ENCODE measurements at regions not wholly inside any gene's neighbourhood (a gene's known extent, or its start where the extent isn't known, plus 50 kb on each side); places are given as distances from the start of the nearest gene placed in this dataset.

GRCh38 chr1:228811712-228812305 is 76.5 kb downstream of the RHOU start:
- intact Hi-C loops (cut with DNase I), result no loop called here
- Histone ChIP-seq H3K4me3 (replicated peaks in 1 of 3) (no peak overlapping the region), H3K36me3 (no peaks in the 10 kb centered on the region), H3K4me1 (peaks cover 25 to 38% of the 10 kb centered on the region in 2 donors), H3K27ac (peak overlapping the region; percentile 58 to 80 (median 66)), H3K9me3 (no peaks in the 10 kb centered on the region), H3K27me3 (no peaks in the 10 kb centered on the region)
- 93% methylated on average over 11 of the region's 11 CpGs for WGBS, 2 donors
- DNase-seq, result no peak
- TF ChIP-seq POLR2A (IDR thresholded peaks at IDR 0.05) (no peak), CTCF (IDR thresholded peaks at IDR 0.05) (no peak)

- Histone ChIP-seq H3K4me1 (peaks cover 25 to 38% of the 10 kb centered on the region in 2 donors), H3K36me3 (no peaks in the 10 kb centered on the region), H3K4me3 (replicated peaks in 1 of 3) (no peak overlapping the region), H3K27me3 (no peaks in the 10 kb centered on the region), H3K9me3 (no peaks in the 10 kb centered on the region), H3K27ac (no peak overlapping the region)
- intact Hi-C loops (cut with DNase I), result no loop called here
- DNase-seq, result no peak
- no peak for TF ChIP-seq CTCF (IDR thresholded peaks at IDR 0.05)
- no peak for TF ChIP-seq POLR2A (IDR thresholded peaks at IDR 0.05)
Observed at GRCh38 chr1:228812961-228813360, 77.7 kb downstream of the RHOU start.

- Histone ChIP-seq H3K36me3 (no peaks in the 10 kb centered on the region), H3K9me3 (no peaks in the 10 kb centered on the region), H3K27me3 (no peaks in the 10 kb centered on the region), H3K27ac (peak overlapping the region in 2 of 3 donors; percentile 2 to 40), H3K4me3 (replicated peaks in 1 of 3) (no peak overlapping the region), H3K4me1 (peaks cover 25 to 38% of the 10 kb centered on the region in 2 donors)
- intact Hi-C loops (cut with DNase I), result no loop called here
- no peak for DNase-seq
- TF ChIP-seq CTCF (IDR thresholded peaks at IDR 0.05) (no peak), POLR2A (IDR thresholded peaks at IDR 0.05) (no peak)
- WGBS, 2 donors, result 38 to 42% methylated on average over 4 of the region's 4 CpGs
Observed at GRCh38 chr1:228814176-228814575, 78.9 kb downstream of the RHOU start.

GRCh38 chr1:228818296-228818695 is 83.0 kb downstream of the RHOU start:
- H3K4me3 ChIP-seq (replicated peaks in 1 of 3), result no peak overlapping the region

More at GRCh38 chr1:228818296-228818695, 83.0 kb downstream of the RHOU start:
- peaks cover 11% of the 10 kb centered on the region in 2 donors for H3K4me1 ChIP-seq
- intact Hi-C loops (cut with DNase I), result no loop called here
- no peak for DNase-seq
- H3K9me3 ChIP-seq, result no peaks in the 10 kb centered on the region
- H3K36me3 ChIP-seq, result no peaks in the 10 kb centered on the region
- TF ChIP-seq CTCF (IDR thresholded peaks at IDR 0.05) (no peak), POLR2A (IDR thresholded peaks at IDR 0.05) (no peak)
- H3K27me3 ChIP-seq, result no peaks in the 10 kb centered on the region
- 100% methylated on average over 3 of the region's 7 CpGs; no CpG with 5 or more reads in 1 of the 2 donors for WGBS, 2 donors
- H3K27ac ChIP-seq, result no peak overlapping the region
